PFSK-1 (cell line): ENCODE measurements at regions not wholly inside any gene's neighbourhood (a gene's known extent, or its start where the extent isn't known, plus 50 kb on each side); places are given as distances from the start of the nearest gene placed in this dataset.

Experiments
- POLR2AphosphoS5 ChIP-seq: IDR thresholded peaks from 2 replicates; pipeline ENCODE4 v1.6.1; 2012; ENCODE audit warnings: low read depth, mild to moderate bottlenecking, control low read depth, low read length, moderate library complexity
- REST ChIP-seq, 2 experiments: IDR thresholded peaks; 2 replicates each; pipeline versions ENCODE4 v1.6.1 to v1.8.0; 2011 to 2012; ENCODE audit warnings: low read depth in 2 of 2, low read length in 2 of 2, control low read depth in 1 of 2, inconsistent platforms in 1 of 2, mild to moderate bottlenecking in 1 of 2, moderate library complexity in 1 of 2; ENCODE audit not compliant: insufficient read depth in 1 of 2
- TAF1 ChIP-seq: IDR thresholded peaks from 2 replicates; pipeline ENCODE4 v1.6.1; 2012; ENCODE audit warnings: low read length, control low read depth, borderline replicate concordance; ENCODE audit not compliant: insufficient read depth

GRCh38 chr9:78707481-78707991, 410.6 kb downstream of the PSAT1 start:
- no peak for TF ChIP-seq POLR2AphosphoS5
- no peak for TF ChIP-seq REST (IDR thresholded peaks at IDR 0.05; ENCODE audit: insufficient read depth in 1 of 2, low read depth in 2 of 2, low read length in 2 of 2)
- TF ChIP-seq TAF1 = no peak
